Activated naive CD4-positive, alpha-beta T cell treated with anti-CD3 and anti-CD28 coated beads, Interleukin-2, amount 50 U/mL, for 72 hours (primary cell): ENCODE measurements at regions not wholly inside any gene's neighbourhood (a gene's known extent, or its start where the extent isn't known, plus 50 kb on each side); places are given as distances from the start of the nearest gene placed in this dataset.

Experiments
- ATAC-seq, 2 donors: fragments of 150-1000 bp; cut with Tn5 transposase; 2 replicates each; pipeline ENCODE4 v1.10.0; 2021; ENCODE audit warnings: mild to moderate bottlenecking in 2 of 2, moderate library complexity in 2 of 2
- DNase-seq, 2 donors: peaks; one replicate each; pipeline ENCODE4 v3.0.0; 2021 to 2022; ENCODE audit warnings: low spot score in 2 of 2
- H3K27ac Mint-ChIP-seq, 2 donors: one replicate each; pipeline ENCODE4 v1.8.0; 2022; ENCODE audit warnings: mild to moderate bottlenecking in 2 of 2, mixed read lengths in 2 of 2
- H3K36me3 Mint-ChIP-seq, 2 donors: one replicate each; pipeline ENCODE4 v1.8.0; 2022; ENCODE audit warnings: mixed read lengths in 2 of 2
- H3K9me3 Mint-ChIP-seq, 2 donors: one replicate each; pipeline ENCODE4 v1.8.0; 2022; ENCODE audit warnings: mixed read lengths in 2 of 2

GRCh38 chr4:173805884-173806283 lies 275.9 kb upstream of the HAND2 start:
- DNase-seq = no peak
- no peaks in the 10 kb centered on the region for H3K36me3 Mint-ChIP-seq

DNA sequence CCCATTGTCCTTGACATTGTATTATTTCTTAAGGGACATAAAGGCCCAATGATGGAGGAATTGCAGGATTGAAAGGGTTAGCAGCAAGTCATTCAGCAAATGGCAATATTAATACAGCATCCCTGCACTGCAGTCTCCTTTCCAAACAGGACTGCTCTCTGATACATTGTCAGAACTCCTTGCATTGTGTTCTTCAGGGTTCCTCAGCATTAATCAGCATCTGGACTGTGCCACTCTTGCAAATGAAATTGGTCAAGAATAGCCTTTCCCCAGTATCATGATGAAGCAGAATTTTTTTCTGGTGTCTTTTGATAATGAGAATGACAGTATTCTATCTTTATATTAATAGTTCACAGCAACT lies 272.6 kb upstream of the HAND2 start:
- Mint-ChIP-seq H3K9me3 (peaks cover 0 to 4% of the 10 kb centered on the region in 2 donors), H3K36me3 (no peaks in the 10 kb centered on the region), H3K27ac (no peak overlapping the region)
- ATAC-seq (no peak), DNase-seq (no peak)

More at GRCh38 chr4:173805884-173806283, 275.9 kb upstream of the HAND2 start:
- Mint-ChIP-seq H3K9me3 (peaks cover 0 to 4% of the 10 kb centered on the region in 2 donors), H3K27ac (no peak overlapping the region)
- no peak for ATAC-seq

DNA sequence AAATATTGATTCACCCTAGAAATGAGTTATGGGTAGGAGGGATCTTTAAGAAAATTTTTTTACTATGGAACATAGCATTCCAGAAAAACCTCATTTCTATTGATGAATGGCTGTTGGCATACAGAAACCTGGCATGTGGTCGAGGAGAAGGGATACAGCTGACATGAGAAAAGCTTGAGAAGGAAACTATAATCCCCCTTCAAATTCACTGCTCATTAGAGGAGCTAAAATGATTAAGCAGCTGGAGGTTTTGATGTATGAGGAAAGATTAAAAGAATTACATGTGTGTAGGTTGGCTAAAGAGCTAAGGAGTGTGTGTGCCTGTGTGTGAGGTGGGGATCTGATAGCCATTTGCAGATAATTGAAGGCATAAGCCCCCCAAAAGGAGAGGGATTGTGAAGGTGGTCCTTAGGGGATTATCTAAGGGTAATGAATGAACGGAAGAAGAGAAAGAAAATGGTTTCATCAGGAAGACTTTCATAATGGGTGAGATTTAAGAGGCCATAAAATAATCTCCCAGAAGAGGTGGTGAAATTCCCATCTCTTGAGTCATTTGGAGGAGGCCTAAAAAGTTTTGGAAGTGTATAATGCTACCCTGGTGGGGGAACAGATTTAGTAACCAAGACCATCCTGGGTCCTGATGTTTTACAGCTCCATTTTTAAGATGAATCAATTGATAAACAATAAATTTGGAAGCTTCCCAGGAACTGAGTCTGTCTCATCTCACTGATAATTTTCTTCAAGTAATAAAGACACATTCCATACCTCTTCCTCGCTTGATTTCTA lies 272.0 kb upstream of the HAND2 start:
- no peak for DNase-seq
- Mint-ChIP-seq H3K27ac (no peak overlapping the region), H3K9me3 (peaks cover 0 to 8% of the 10 kb centered on the region in 2 donors), H3K36me3 (no peaks in the 10 kb centered on the region)
- no peak for ATAC-seq

- Mint-ChIP-seq H3K27ac (no peak overlapping the region), H3K36me3 (no peaks in the 10 kb centered on the region), H3K9me3 (peaks cover 0 to 8% of the 10 kb centered on the region in 2 donors)
- DNase-seq (no peak), ATAC-seq (no peak)
Measured at GRCh38 chr4:173801361-173801760, 271.3 kb upstream of the HAND2 start.

GRCh38 chr4:173797296-173797695 lies 267.3 kb upstream of the HAND2 start:
- Mint-ChIP-seq H3K9me3 (peaks cover under 1 to 15% of the 10 kb centered on the region in 2 donors), H3K36me3 (no peaks in the 10 kb centered on the region), H3K27ac (no peak overlapping the region)
- no peak for DNase-seq
- no peak for ATAC-seq

DNA sequence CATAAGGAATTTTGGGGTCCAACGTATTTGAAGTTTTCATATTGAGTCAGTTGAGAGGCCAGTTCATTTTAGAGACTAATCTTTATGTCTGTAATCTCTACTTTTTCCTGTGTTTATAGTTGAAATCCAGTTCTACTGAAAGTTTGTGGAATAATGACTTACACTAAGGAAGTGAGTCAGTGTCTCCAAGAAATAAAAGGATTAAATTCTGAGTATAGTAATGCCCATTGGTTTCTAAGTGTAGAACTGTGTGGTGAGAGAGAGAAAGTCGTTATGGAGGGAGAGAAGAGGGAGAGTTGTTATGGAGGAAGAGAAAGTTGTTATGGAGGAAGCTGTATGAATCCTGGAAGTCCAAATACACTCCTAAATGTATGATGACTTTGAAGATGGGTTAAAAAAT lies 264.6 kb upstream of the HAND2 start:
- no peak overlapping the region for H3K27ac Mint-ChIP-seq
- DNase-seq = no peak
- peaks cover 5 to 13% of the 10 kb centered on the region in 2 donors for H3K9me3 Mint-ChIP-seq
- no peaks in the 10 kb centered on the region for H3K36me3 Mint-ChIP-seq
- no peak for ATAC-seq

GRCh38 chr4:173793937-173794510 lies 264.0 kb upstream of the HAND2 start:
- no peak for ATAC-seq
- Mint-ChIP-seq H3K27ac (no peak overlapping the region), H3K9me3 (peaks cover 5 to 13% of the 10 kb centered on the region in 2 donors), H3K36me3 (no peaks in the 10 kb centered on the region)
- no peak for DNase-seq

DNA sequence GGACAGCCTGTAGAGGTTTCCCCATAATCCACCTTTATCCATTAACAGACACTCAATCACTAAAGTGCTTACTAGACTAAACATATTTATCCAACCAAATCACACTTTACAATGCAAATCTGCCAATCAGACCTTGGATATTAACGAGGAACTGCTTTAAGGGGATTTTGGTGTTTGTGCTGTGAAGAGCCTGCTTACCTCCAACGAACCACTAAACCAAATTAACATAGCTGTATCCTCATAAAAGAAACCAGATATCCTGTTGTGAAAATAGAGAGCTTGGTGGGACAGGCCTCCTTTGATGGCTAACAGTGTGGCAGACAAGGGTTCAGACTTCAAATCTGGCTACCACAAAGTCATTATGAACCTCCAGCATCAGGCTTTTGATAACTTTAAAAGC lies 252.6 kb upstream of the HAND2 start:
- no peak for ATAC-seq
- no peak for DNase-seq
- Mint-ChIP-seq H3K9me3 (peaks cover 13 to 14% of the 10 kb centered on the region in 2 donors), H3K27ac (no peak overlapping the region), H3K36me3 (peaks cover 0 to 14% of the 10 kb centered on the region in 2 donors)

DNA sequence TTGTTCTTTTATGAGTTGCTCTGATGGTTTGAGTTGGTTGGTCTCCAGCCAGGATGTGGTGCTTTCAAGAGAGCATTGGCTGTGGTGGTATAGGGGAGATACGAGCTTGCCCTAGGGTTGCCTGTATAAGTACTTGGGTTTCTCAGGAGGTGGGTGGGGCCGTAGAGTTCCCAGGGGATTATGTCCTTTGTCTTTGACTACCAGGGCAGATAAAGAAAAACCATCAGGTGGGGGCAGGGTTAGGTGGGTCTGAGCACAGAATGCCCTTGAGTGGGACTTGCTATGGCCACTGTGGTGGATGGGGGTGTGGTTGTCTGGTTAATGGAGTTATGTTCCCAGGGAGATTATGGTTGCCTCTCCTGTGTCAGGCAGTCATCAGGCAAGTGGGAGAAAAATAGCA lies 247.9 kb upstream of the HAND2 start:
- Mint-ChIP-seq H3K27ac (no peak overlapping the region), H3K9me3 (peaks cover 19 to 22% of the 10 kb centered on the region in 2 donors), H3K36me3 (peaks cover 0 to 18% of the 10 kb centered on the region in 2 donors)
- no peak for ATAC-seq
- no peak for DNase-seq

GRCh38 chr4:173777421-173777820 lies 247.4 kb upstream of the HAND2 start:
- Mint-ChIP-seq H3K9me3 (peaks cover 19 to 22% of the 10 kb centered on the region in 2 donors), H3K36me3 (peaks cover 0 to 18% of the 10 kb centered on the region in 2 donors), H3K27ac (no peak overlapping the region)
- ATAC-seq = no peak
- DNase-seq = no peak

DNA sequence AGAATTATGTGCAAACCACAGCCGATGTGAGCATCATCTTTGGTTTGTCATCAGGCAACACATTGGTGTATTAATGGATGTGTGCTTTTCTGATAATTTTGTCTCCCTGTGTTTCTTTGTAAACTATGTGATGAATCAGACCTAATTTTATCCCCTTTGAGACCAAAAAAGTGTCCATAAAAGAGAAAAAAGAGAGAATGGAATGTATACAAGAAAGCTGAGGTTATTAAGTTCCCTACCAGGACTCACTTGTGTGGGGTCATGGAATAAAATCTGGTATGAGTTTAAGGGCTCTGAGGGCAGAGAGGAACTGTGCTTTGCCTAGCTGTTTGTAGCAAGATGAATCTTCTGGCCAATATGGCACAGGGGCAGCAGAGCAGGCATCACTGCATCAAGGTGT lies 239.5 kb upstream of the HAND2 start:
- ATAC-seq (no peak), DNase-seq (no peak)
- no peak overlapping the region for H3K27ac Mint-ChIP-seq
- peaks cover 10 to 15% of the 10 kb centered on the region in 2 donors for H3K9me3 Mint-ChIP-seq
- H3K36me3 Mint-ChIP-seq = no peaks in the 10 kb centered on the region

DNA sequence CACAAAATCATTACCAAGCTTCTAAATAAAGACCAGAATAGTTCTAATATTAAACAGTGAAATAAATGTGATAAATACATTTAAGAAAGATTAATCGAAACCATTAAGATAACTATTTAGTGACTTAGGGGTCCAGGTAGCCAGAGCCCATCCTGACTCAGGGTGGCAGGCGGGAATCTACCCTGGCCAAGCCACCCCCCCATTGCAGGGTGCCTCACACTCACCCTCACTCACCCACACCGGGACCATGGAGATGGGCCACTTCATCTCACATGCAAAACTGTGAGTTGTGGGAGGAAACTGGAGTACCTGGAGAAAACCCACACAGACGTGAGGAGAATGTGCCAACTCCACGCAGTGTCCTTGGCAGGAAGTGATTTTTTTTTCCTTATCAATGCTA lies 237.6 kb upstream of the HAND2 start:
- peaks cover 10 to 11% of the 10 kb centered on the region in 2 donors for H3K9me3 Mint-ChIP-seq
- H3K27ac Mint-ChIP-seq = no peak overlapping the region
- H3K36me3 Mint-ChIP-seq = no peaks in the 10 kb centered on the region
- ATAC-seq = no peak
- no peak for DNase-seq

GRCh38 chr4:173766171-173766600 lies 236.2 kb upstream of the HAND2 start:
- no peak for ATAC-seq
- Mint-ChIP-seq H3K9me3 (peaks cover 16 to 17% of the 10 kb centered on the region in 2 donors), H3K27ac (no peak overlapping the region), H3K36me3 (no peaks in the 10 kb centered on the region)
- no peak for DNase-seq

DNA sequence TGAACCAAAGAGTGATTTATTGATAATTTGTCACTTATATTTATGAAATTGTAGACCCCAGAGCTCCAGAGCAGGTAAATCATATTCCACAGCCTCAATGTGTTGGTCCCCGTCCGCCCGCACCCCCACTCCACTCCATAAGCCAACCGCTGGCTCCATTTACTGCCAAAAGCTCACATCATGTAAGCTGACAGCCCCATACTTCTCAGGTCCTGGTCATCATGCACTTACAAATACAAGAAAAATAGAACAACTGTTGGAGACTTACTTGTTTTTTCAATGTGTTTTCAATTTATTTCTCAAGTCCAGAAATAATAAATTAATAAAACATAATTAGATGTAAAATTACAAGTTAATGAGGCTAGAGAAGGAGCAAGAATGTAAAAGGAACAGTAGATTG lies 235.7 kb upstream of the HAND2 start:
- Mint-ChIP-seq H3K36me3 (no peaks in the 10 kb centered on the region), H3K27ac (no peak overlapping the region), H3K9me3 (peaks cover 13 to 17% of the 10 kb centered on the region in 2 donors)
- ATAC-seq (no peak), DNase-seq (no peak)

DNA sequence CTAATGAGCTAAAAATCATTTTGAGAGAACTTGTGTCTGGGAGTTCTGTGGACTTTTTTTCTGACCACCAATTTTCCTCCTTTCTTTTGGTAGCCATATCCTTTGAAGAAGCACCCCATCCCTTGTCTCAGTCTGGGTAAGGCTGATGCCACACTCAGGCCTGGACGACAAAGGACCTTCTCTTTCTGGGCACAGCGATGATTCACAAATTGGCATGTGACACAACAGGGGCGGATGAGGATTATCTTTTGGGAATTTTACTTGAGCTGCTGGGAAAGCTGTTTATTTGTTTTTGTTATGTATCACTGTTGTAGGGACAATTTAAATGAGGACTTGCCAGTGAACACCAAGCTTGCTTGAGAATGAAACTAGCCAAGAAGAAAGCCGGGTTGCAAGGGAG lies 233.4 kb upstream of the HAND2 start:
- no peak for DNase-seq
- no peak for ATAC-seq
- H3K9me3 Mint-ChIP-seq = peaks cover 5 to 6% of the 10 kb centered on the region in 2 donors
- H3K27ac Mint-ChIP-seq = no peak overlapping the region
- no peaks in the 10 kb centered on the region for H3K36me3 Mint-ChIP-seq

GRCh38 chr4:173761938-173762337 lies 231.9 kb upstream of the HAND2 start:
- no peaks in the 10 kb centered on the region for H3K36me3 Mint-ChIP-seq
- peaks cover 5 to 6% of the 10 kb centered on the region in 2 donors for H3K9me3 Mint-ChIP-seq
- no peak for ATAC-seq
- no peak for DNase-seq
- no peak overlapping the region for H3K27ac Mint-ChIP-seq

DNA sequence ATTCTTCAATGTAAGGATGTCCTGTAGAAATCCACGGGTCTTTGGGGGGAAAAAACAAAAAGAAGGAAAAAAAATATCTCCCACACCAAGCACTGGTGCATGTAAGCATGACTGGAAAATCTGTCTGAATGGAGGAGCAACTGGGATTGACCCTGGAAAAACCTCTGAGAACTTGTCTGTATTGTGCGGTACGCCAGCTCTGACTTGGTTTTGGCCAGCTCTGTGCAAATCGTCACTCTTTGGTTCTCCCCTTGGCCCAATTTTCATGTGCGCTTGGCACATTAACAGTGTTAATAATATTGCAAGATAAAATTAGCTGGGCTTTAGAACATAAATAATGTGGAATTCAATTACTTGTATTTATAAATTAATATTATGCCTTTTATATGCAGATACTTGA lies 231.2 kb upstream of the HAND2 start:
- no peak for ATAC-seq
- H3K27ac Mint-ChIP-seq = no peak overlapping the region
- H3K9me3 Mint-ChIP-seq = peaks cover 5 to 6% of the 10 kb centered on the region in 2 donors
- DNase-seq = no peak
- no peaks in the 10 kb centered on the region for H3K36me3 Mint-ChIP-seq

DNA sequence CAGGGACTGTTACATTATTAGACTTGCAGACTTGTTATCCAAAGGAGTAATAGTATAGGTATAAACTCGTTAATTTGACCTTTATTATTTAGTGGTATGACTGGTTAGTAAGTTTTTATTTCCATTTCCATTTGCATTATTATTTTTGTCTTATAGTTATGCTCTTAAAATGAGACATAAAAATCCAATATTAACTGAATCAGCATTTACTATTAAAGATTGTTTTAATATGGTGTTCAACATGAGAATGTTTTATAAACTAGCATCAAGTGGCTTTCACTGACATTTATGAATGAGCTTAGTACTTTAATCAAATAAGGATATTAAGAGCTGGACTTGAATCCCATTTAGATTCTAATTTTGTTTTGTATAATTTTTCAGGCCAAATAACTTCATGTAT lies 228.1 kb upstream of the HAND2 start:
- peaks cover 5 to 6% of the 10 kb centered on the region in 2 donors for H3K9me3 Mint-ChIP-seq
- no peak overlapping the region for H3K27ac Mint-ChIP-seq
- ATAC-seq = no peak
- DNase-seq = no peak
- H3K36me3 Mint-ChIP-seq = no peaks in the 10 kb centered on the region
